GM21723 (cell line): ENCODE measurements at regions not wholly inside any gene's neighbourhood (a gene's known extent, or its start where the extent isn't known, plus 50 kb on each side); places are given as distances from the start of the nearest gene placed in this dataset.
A peak's percentile ranks its signal among the peaks of the same experiment; 100 is the strongest.
"Not testable (repeated sequence)": the region's sequence is repeated elsewhere in the genome, so short reads cannot be mapped to it uniquely, and the experiment has no call there.

Experiments used
- ATAC-seq: cut with Tn5 transposase; IDR thresholded peaks from one replicate; pipeline ENCODE4 v1.9.1; 2021; ENCODE audit warnings: mild to moderate bottlenecking, moderate library complexity; ENCODE audit not compliant: unreplicated experiment

DNA sequence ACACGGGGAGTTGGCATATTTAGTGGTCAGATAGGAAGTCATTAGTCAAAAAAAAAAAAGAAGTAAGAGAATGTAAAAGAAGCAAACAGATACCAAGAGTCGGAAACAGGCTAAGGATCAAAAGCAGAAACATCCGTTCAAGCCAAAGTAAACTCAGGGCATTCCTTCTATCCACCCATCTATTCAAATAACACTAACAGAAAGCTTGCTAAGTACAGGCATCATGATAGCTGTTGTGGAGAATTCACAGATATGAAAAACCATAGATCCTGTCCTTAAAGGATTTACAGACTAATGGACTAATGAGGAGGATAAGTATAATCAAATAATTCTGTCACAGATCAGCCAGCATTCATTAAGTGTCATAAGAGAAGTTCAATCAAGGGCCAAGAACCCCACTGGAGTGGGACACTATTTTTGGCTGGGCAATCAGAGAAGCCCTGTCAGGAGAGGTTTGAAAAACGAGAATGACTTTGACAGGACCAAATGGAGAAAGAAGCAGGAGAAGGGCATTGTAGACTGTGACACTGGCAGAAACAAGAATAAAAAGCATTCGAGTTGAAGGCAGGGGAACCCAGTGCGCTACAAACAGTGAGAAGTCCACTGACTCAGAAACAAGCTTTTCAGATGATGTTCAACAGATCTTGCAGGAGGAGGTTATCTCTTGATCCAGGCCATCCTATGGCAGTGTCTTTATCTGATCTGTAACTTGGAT lies 154.2 kb upstream of the TSLP start:
- ATAC-seq: peak; percentile 12

DNA sequence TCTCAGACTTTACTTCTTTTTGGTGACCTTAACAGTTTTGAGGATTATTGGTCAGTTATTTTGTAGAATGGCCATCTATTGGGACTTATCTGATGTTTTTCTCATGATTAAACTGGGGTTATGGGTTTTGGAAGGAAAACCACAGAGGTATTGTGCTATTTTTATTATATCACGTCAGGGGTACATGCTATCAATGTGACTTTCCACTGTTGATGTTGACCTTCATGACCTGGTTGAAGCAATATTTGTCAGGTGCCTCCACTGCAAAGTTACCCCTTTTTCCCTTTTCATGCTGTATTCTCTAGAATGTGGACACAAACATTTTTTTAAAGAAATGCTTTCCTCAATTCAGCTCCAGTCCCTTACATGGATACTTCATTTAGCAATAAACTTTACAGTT lies 152.8 kb upstream of the TSLP start:
- no peak for ATAC-seq

DNA sequence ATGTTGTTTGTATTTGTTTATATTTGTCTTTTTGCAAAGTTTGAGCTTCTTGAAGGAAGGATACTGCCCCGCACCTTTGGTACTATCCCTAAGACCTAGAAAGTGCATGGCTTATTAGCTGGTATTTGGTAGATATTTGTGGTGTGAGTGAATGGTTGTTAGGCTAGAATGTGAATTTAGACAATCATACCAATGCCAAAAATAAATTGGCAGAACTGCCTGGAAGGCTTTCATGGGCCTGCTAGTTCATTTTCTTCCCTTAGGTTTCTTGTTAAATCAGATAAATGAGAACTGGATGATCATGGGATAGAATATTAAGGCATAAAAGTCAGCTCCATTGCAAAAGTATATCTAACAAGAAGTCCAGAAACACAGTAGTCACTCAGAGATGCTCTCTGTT lies 147.5 kb upstream of the TSLP start:
- no peak for ATAC-seq

DNA sequence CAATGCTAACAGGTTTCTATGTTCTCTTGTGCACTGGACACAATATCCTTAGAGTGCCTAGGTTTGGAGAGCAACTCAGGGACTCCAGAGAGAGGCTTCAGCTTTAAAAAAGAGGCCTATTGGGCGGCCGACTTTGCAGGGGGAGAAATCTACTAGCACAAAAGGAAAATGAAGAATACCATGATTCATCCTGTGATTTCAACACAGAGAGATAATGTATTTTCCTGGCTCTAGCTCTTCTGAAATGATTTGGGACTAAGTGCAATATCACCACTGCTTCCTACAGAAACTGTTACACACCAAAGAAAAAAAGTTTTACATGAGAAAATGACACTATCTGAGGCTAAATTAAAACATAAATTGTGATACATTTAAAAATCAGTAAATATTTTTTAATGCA lies 146.1 kb upstream of the TSLP start:
- no peak for ATAC-seq

DNA sequence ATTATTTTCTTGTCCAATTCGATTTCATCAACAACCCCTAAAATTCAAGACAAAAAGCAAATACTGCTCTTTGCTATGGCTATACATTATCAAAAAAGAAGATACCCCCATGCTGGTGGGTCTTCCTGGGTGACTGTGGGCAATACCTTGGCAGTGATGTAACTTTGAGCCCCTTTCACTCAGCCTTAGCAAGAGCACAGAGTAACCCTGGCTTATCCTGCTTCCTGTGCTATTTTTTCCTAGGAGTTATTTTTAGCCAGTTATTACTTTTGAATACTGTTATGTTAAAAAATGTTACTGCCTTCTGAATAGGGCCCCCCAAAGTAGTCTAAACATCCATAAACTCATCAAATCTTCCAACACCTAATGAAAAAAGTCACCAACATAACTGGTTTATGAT lies 145.6 kb upstream of the TSLP start:
- no peak for ATAC-seq

DNA sequence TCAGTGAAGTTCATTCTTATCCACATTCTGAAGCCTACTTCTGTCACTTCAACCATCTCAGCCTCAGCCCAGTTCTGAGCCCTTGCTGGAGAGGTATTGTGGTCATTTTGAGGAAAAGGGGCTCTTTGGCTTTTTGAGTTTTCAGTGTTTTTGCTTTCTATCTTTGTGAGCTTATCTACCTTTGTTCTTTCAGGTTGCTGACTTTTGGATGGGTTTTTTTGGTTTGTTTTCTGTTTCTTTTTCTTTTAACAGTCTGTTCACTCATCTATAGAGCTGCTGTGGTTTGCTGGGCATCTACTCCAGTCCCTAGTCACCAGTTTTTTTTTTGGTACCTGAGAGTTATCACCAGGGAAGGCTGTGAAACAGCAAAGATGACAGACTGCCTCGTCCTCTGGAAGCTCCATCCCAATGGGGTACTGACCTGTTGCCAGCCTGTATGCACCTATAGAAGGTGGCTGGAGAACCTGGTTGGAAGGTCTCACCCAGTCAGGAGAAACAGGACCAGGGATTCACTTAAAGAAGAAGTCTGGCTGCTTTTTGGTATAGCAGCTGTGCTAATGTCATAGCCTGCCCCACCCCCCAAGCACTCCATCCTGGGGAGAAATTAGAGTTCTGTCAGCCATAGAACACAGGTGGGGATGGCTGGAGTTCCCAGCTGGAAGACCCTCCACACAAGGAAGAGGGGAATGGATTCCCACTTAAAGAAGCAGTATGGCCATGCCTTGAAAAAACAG lies 138.6 kb upstream of the TSLP start:
- ATAC-seq: peak; percentile 92

DNA sequence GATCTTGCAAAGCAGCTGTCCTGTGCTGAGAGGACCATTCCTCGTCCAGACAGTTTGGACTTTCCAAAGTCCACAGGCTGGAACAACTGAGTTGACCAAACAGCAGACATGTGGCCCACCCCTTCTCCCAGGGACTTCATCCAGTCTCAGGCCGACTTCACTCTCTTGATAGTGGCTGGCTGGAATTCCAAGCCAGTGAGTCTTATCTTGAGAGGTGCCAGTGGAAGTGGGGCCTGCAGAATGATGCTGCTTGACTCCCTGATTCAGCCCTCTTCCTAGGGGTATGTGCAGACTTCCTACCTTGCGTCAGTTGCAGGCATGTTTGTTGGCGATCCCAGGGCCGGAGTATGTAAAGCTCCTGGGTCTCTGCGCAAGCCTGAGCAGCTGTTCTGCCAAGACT lies 131.4 kb upstream of the TSLP start:
- ATAC-seq: no peak

DNA sequence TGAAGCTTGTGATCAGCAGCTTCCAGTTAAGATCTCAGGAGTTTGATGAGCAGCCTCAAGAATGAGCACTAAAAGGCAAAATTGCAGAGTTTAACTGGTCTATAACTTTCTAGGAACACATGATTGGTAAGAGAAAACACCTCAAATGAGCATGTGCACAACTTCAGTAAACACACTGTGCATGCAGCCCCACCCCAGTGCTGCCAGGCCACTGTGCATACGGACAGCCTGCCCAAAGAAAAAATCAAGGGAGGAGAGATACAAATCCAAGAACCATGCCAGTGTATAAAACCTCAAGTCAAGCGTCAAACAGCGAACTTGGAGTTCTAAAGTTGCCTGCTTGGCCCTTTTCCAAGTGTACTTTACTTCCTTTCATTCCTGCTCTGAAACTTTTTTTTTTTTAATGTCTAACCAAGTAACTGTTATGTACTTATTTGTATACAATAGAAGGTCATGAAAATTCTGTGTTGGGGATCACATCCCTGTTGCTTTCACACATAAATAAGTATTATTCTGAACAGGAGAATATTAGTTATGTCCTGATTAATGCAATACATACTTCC lies 125.6 kb upstream of the TSLP start:
- no peak for ATAC-seq

DNA sequence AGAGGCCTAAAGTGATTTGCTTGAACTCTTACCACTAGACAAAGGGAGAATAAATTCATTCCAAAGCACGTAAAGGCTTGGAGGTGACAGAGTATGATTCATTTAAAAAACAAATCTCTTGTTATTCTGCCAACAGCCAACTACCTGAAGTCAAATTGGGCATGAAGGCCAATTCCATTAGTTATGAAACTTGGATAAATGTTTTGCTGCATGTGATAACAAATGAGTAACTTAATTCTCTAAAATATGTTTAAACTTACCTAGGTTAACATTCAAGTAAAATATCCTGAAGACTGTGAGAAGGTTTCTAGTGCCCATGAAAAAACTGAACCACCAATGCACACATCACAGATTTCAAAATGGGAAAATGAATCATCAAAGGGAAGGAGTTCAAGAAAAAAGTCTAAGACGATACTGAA lies 120.1 kb upstream of the TSLP start:
- no peak for ATAC-seq

DNA sequence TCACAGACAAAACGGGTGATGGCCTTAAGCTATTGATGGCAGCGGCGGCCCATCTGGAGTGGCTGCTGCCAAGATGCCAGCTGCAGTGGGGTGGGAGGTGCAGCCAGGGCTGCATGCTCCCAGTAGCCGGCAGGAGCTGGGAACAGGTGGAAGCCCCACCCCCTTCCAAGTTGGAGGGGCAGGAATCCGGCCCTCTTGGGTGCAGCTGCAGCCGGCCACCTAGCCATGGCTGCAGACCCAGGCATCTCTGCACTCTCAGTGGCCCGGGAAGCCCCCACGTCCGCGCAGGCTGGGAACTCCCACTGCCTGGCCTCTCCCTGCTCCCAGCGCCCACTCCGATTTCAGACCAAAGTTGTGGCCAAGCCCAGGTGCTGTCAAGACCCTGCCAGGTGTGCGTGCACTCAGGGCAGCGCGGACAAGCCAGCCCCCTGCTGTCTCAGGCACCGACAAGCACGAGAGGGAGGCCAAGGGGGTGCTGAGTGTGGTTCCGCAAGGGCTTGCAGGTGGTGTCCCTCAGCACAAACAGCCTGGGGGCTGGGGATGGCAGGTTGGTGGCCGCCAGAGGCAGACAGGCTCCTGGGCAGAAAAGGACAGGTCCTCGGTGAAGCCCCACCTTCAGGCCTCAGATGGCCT lies 115.1 kb upstream of the TSLP start:
- ATAC-seq: no peak

DNA sequence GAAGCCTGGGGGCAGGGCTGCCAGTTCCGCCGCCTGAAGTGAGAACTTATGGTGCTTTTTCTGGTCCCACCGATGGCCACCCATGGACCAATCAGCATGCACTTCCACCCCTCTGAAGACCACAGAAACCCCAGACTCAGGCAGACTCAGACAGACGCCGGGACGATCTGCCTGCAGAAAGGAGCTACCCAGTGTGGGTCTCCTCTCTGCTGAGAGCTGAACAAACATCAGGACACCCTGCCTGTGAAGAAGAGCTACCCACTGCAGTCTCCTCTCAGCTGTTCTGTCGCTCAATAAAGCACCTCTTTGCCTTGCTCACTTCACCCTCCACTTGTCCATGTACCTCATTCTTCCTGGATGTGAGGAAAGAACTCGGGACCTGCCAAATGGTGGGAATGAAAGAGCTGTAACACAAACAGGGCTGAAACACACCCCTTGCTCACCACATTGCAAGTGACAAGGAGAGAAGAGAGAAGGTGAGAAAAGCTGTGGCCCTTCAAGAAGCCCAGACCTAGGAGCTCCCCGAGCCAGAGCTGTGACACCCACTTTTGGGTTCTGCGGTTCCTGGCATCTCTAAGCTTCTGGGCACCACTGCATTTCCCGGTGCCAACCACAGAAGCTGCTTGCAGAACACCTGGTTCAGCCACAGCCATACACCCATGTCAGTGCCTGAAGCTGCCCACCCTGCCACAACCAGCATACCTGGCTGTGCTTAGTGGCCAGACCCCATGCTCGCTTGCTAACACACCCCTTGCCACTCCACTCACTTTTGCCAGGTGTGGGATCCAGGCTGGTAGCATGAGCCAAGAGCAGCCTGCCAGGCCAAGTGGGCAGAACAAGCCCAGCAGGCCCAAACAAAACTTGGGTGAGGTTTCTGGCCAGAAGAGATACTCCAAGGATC lies 114.3 kb upstream of the TSLP start:
- ATAC-seq: no peak

DNA sequence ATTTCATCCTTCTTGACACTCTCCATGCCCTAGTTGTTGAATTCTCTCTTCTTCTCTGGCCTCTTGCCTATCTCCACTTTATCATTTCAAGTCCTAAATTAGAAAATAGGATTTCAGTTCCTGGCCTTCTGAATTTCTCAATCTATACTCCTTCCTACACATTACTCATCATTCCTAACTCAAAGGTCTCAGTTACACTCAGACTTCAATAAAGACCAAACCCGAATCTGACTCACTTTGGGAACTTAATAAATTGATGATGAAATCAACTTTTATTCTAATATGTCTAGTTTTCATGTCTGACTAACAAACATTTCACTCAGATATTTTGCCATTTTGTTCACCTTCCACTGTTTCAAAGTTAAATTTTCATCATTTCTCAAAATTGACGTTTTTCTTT lies 113.6 kb upstream of the TSLP start:
- no peak for ATAC-seq

DNA sequence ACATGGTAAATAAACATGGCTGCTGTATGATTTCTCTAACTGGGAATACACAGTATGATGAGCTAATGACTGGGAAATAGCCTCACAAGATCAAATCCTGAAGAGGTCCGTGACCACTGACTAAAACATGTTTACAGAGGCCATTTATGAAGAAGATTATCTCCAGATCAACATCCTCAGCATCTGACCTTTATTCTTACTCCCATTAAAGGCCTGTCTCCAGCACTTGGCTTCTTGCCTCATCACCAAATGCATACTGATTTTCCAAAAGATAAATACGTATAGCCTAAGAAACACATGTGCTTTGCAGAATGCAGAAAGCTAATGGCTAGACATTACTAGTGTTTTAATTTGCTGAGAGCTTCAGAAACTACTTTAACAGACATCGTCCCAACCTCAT lies 108.0 kb upstream of the TSLP start:
- no peak for ATAC-seq

DNA sequence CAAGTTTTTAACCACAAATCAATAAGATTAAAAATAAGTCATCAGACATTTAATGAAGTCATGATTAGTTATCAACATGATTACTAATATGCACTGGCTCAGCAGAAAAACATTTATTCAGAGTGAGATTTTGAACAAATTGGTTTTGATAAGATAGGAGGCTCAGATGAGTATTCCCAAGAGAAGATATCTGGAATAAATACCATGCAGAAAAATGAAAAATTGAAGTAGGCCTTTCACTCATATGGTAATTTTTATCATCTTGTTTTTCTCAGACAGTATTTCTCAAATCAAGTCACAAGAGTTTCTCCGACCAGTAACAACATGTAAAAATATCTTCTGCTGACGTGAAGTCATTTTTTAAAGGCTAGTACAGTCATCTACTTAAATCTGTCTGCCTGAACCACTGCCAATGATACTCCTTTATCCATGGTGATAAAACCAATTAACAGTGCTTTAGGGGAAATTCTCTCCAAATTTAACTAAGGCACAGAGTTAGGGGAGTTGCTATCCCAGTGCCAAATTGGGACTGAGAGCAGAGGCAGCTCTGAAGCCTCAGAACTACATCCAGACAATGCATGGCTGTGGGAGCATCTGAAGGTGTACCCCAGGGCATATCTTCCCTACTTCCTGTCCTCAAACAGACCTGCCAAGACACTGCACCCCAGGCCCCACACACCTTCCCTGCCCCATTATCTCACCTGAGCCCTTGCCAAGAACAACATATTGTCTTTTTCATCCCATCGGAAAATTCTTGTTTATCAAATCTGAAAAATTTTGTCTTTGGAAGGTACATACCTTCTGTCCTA lies 105.5 kb upstream of the TSLP start:
- no peak for ATAC-seq

DNA sequence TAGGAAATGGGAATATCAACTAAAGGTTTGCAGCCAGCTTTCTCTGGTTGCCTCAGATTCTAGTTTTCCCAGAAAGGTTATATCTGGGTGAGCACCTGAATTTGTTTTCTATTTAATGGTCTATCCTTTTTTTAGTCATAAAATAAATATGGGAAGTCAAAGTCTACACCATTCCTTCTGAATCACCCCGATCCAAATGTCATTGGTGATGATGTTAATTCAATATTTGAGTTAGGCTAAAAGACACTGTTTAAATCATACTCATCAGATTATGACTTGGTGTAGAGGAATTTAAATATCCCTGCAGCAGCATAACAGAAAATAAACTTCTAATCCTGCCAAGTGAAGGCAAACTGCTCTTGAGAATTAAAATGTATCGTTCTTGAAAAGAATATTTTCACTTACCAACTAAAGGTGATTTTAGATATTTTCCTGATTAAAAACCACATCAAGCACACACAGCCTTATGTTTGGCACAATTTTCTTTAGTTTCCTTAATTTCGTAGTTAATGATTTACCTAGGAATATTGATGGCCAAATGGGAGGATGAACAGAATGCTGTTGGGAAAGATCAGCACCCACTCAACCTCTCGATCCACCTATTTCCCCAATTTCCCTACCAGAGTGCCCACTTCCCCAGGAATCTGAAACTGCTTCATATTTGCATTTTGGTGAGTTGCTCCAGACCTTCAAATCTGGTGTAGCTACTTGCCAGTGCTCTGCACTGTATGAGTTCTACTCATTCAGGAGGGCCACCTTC lies 103.1 kb upstream of the TSLP start:
- ATAC-seq: no peak

DNA sequence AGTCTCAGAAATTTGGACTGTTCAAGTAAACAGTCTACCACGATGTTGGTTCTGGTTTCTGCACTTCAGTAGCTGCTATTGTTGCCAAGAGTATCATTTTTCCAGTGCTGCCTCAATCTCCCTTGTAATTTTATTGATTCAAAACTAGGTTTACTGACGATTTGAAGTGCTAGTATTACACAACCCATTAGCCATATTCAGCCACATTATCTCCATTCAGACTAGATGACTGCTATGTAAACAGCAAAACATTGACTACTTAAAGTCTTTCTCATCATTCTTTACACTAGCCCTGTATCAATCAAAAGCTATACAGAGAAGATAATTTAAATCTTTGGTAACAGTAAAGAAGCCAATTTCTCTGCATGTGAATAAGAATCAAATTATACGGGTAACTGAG lies 102.0 kb upstream of the TSLP start:
- ATAC-seq: no peak

DNA sequence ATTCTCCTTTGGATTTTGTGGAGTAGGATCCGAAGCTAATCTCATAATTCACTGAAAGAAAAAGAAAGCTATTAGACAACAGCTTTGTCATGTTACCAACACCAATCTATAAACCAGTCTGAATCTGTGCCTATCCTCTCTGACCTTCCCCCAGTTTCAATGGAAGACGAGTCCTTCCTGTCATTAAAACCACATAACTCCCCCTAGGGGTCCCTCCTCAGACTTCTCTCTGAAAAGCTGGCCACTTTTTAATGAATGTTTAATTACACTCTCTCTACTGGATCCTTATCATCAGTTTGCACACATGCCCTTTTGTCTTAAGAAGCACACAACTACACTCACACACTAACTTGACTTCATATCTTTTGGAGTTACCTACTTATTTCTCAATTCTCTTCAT lies 98.0 kb upstream of the TSLP start:
- ATAC-seq: no peak

DNA sequence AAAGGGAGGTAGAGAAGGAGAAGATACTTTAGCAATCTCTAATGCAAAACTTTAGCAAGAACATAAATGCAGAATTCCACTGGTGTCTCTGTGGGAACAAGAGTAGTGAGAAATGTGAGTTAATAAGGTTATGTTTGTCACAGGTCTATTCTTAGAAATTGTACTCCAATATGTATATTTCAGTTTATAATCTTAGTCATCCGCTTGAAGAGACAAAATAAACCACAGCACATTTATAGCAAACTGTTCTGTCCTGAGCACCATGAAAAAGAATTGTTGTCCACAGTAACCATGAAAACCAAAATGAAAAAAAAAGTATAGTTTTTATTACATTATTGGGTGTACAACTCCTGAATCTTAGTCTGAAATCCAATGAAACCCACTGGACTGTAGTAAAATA lies 93.6 kb upstream of the TSLP start:
- ATAC-seq: no peak

DNA sequence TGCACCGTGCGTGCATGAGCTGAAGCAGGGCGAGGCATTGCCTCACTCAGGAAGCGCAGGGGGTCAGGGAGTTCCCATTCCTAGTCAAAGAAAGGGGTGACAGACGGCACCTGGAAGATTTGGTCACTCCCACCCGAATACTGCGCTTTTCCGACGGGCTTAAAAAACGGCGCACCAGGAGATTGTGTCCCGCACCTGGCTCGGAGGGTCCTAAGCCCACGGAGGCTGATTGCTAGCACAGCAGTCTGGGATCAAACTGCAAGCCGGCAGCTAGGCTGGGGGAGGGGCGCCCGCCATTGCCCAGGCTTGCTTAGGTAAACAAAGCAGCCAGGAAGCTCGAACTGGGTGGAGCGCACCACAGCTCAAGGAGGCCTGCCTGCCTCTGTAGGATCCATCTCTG lies 85.6 kb upstream of the TSLP start:
- ATAC-seq: not testable (repeated sequence)
